ENCODE measurements at regions not wholly inside any gene's neighbourhood (a gene's known extent, or its start where the extent isn't known, plus 50 kb on each side); places are given as distances from the start of the nearest gene placed in this dataset.

- no peak for TF ChIP-seq CTCF (IDR thresholded peaks at IDR 0.05; ENCODE audit: low read depth, low read length, missing control alignments)
- no peak overlapping the region for H3K4me3 ChIP-seq (ENCODE audit: low read depth, low read length)
- in situ Hi-C loops (cut with HindIII; ENCODE audit: low sequenced_read_pairs): no loop called here
- DNase-seq (ENCODE audit: low read depth): no peak
Observed at GRCh38 chr13:50691176-50691680, 152.3 kb downstream of the DLEU7 start.

GRCh38 chr13:50691681-50692263 lies 151.7 kb downstream of the DLEU7 start:
- no peak overlapping the region for H3K4me3 ChIP-seq (ENCODE audit: low read depth, low read length)
- DNase-seq (ENCODE audit: low read depth): no peak
- in situ Hi-C loops (cut with HindIII; ENCODE audit: low sequenced_read_pairs): no loop called here
- no peak for TF ChIP-seq CTCF (IDR thresholded peaks at IDR 0.05; ENCODE audit: low read depth, low read length, missing control alignments)

- no peak for DNase-seq (ENCODE audit: low read depth)
- in situ Hi-C loops (cut with HindIII; ENCODE audit: low sequenced_read_pairs): no loop called here
- TF ChIP-seq CTCF (IDR thresholded peaks at IDR 0.05; ENCODE audit: low read depth, low read length, missing control alignments): no peak
- H3K4me3 ChIP-seq (ENCODE audit: low read depth, low read length): no peak overlapping the region
Observed at GRCh38 chr13:50692396-50692915, 151.0 kb downstream of the DLEU7 start.

GRCh38 chr13:50693727-50694126 lies 149.8 kb downstream of the DLEU7 start:
- TF ChIP-seq CTCF (IDR thresholded peaks at IDR 0.05; ENCODE audit: low read depth, low read length, missing control alignments): no peak
- H3K4me3 ChIP-seq (ENCODE audit: low read depth, low read length): no peak overlapping the region
- peak; percentile 57 for DNase-seq (ENCODE audit: low read depth)
- in situ Hi-C loops (cut with HindIII; ENCODE audit: low sequenced_read_pairs): no loop called here

- no peak for TF ChIP-seq CTCF (IDR thresholded peaks at IDR 0.05; ENCODE audit: low read depth, low read length, missing control alignments)
- in situ Hi-C loops (cut with HindIII; ENCODE audit: low sequenced_read_pairs): no loop called here
- no peak for DNase-seq (ENCODE audit: low read depth)
Observed at GRCh38 chr13:50697746-50698539, 145.5 kb downstream of the DLEU7 start.

GRCh38 chr13:50699874-50700663 lies 143.4 kb downstream of the DLEU7 start:
- no peak for DNase-seq (ENCODE audit: low read depth)
- in situ Hi-C loops (cut with HindIII; ENCODE audit: low sequenced_read_pairs): no loop called here
- TF ChIP-seq CTCF (IDR thresholded peaks at IDR 0.05; ENCODE audit: low read depth, low read length, missing control alignments): no peak
- H3K4me3 ChIP-seq (ENCODE audit: low read depth, low read length): no peak overlapping the region

More at GRCh38 chr13:50697746-50698539, 145.5 kb downstream of the DLEU7 start:
- no peak overlapping the region for H3K4me3 ChIP-seq (ENCODE audit: low read depth, low read length)

All from astrocyte of the cerebellum (primary cell).